MM.1S (cell line): ENCODE measurements at regions not wholly inside any gene's neighbourhood (a gene's known extent, or its start where the extent isn't known, plus 50 kb on each side); places are given as distances from the start of the nearest gene placed in this dataset.
"Not testable (repeated sequence)": the region's sequence is repeated elsewhere in the genome, so short reads cannot be mapped to it uniquely, and the experiment has no call there.

Source experiments
- DNase-seq: peaks from one replicate; pipeline ENCODE4 v3.0.0-alpha.2; 2015
- H2AFZ ChIP-seq: fragments of 300-600 bp; sonication (generic); 2 replicates; pipeline ENCODE4 v1.6.0; 2016; ENCODE audit warnings: antibody characterized with exemption, low read length
- H3F3A ChIP-seq: fragments of 300-600 bp; sonication (generic); 2 replicates; pipeline ENCODE4 v1.6.1; 2016; ENCODE audit warnings: mild to moderate bottlenecking, antibody characterized with exemption, low read length, moderate library complexity, mixed read lengths; ENCODE audit not compliant: insufficient read depth
- H3K27ac ChIP-seq: fragments of 300-600 bp; sonication (generic); 2 replicates; pipeline ENCODE4 v1.5.1; 2016; ENCODE audit warnings: mild to moderate bottlenecking, low read length
- H3K27me3 ChIP-seq: fragments of 300-600 bp; sonication (generic); replicated peaks from 2 replicates; pipeline ENCODE4 v1.6.0; 2016; ENCODE audit warnings: low read length; ENCODE audit not compliant: insufficient read depth
- H3K36me3 ChIP-seq: fragments of 300-600 bp; sonication (generic); replicated peaks from 2 replicates; pipeline ENCODE4 v1.6.1; 2016; ENCODE audit warnings: mild to moderate bottlenecking, low read length, mixed read lengths; ENCODE audit not compliant: insufficient read depth
- H3K4me1 ChIP-seq: fragments of 300-600 bp; sonication (generic); 2 replicates; pipeline ENCODE4 v1.6.1; 2016; ENCODE audit warnings: low read length, mixed read lengths
- H3K4me2 ChIP-seq: fragments of 300-600 bp; sonication (generic); 2 replicates; pipeline ENCODE4 v1.6.0; 2016; ENCODE audit warnings: low read depth, low read length
- H3K4me3 ChIP-seq: fragments of 300-600 bp; sonication (generic); 2 replicates; pipeline ENCODE4 v1.5.1; 2016; ENCODE audit warnings: low read length, mixed read lengths
- H3K79me2 ChIP-seq: fragments of 300-600 bp; sonication (generic); 2 replicates; pipeline ENCODE4 v1.6.1; 2016; ENCODE audit warnings: mixed run types, low read length, mixed read lengths
- H3K9ac ChIP-seq: fragments of 300-600 bp; sonication (generic); 2 replicates; pipeline ENCODE4 v1.6.1; 2016; ENCODE audit warnings: low read length, mixed read lengths
- H3K9me2 ChIP-seq: fragments of 300-600 bp; sonication (generic); replicated peaks from 2 replicates; pipeline ENCODE4 v1.6.1; 2016; ENCODE audit warnings: mild to moderate bottlenecking, low read length, mixed read lengths; ENCODE audit not compliant: insufficient read depth
- H3K9me3 ChIP-seq: fragments of 300-600 bp; sonication (generic); replicated peaks from 2 replicates; pipeline ENCODE4 v1.6.1; 2016; ENCODE audit warnings: mild to moderate bottlenecking, low read length, mixed read lengths; ENCODE audit not compliant: insufficient read depth
- H4K20me1 ChIP-seq: fragments of 300-600 bp; sonication (generic); 2 replicates; pipeline ENCODE4 v1.6.1; 2016; ENCODE audit warnings: mild to moderate bottlenecking, low read length, moderate library complexity, mixed read lengths; ENCODE audit not compliant: insufficient read depth
- CTCF ChIP-seq: fragments of 300-600 bp; sonication (generic); IDR thresholded peaks from 2 replicates; pipeline ENCODE4 v1.5.1; 2016; ENCODE audit warnings: antibody characterized with exemption, low read length, mixed read lengths
- EZH2 ChIP-seq: fragments of 300-600 bp; sonication (generic); optimal IDR thresholded peaks from 2 replicates; pipeline ENCODE3; 2017; ENCODE audit warnings: low read depth, mild to moderate bottlenecking, antibody characterized with exemption, low read length, mixed read lengths
- EZH2phosphoT487 ChIP-seq: fragments of 300-600 bp; sonication (generic); IDR thresholded peaks from 2 replicates; pipeline ENCODE4 v1.6.1; 2018; ENCODE audit warnings: antibody characterized with exemption, low read length

GRCh38 chr5:44089424-44090144 is 299.6 kb downstream of the FGF10 start:
- Histone ChIP-seq H3K4me2 (no peak overlapping the region), H3F3A (no peaks in the 10 kb centered on the region), H3K4me1 (no peaks in the 10 kb centered on the region), H3K9me2 (no peaks in the 10 kb centered on the region), H2AFZ (no peak overlapping the region), H3K27me3 (no peaks in the 10 kb centered on the region), H4K20me1 (no peaks in the 10 kb centered on the region), H3K9ac (no peak overlapping the region), H3K36me3 (no peaks in the 10 kb centered on the region), H3K27ac (no peak overlapping the region), H3K4me3 (no peak overlapping the region), H3K79me2 (no peaks in the 10 kb centered on the region), H3K9me3 (no peaks in the 10 kb centered on the region)
- DNase-seq = no peak
- TF ChIP-seq EZH2 (no peak), CTCF (no peak), EZH2phosphoT487 (no peak)

- Histone ChIP-seq H3K9me3 (no peaks in the 10 kb centered on the region), H3K27me3 (no peaks in the 10 kb centered on the region), H3K4me1 (no peaks in the 10 kb centered on the region), H3K36me3 (no peaks in the 10 kb centered on the region), H3K27ac (no peak overlapping the region), H3K79me2 (no peaks in the 10 kb centered on the region), H3K9me2 (no peaks in the 10 kb centered on the region), H4K20me1 (no peaks in the 10 kb centered on the region), H3K9ac (no peak overlapping the region), H3K4me2 (no peak overlapping the region), H3F3A (no peaks in the 10 kb centered on the region), H2AFZ (no peak overlapping the region), H3K4me3 (no peak overlapping the region)
- TF ChIP-seq CTCF (no peak), EZH2phosphoT487 (no peak), EZH2 (no peak)
- no peak for DNase-seq
Measured at GRCh38 chr5:44085083-44085482, 304.1 kb downstream of the FGF10 start.

GRCh38 chr5:44074547-44074946 is 314.7 kb downstream of the FGF10 start:
- not testable (repeated sequence) for H4K20me1 ChIP-seq, H3K4me1 ChIP-seq, H3K79me2 ChIP-seq, H3K9me3 ChIP-seq, H3K9me2 ChIP-seq, H2AFZ ChIP-seq, H3F3A ChIP-seq, H3K27me3 ChIP-seq, H3K4me2 ChIP-seq, H3K36me3 ChIP-seq, H3K27ac ChIP-seq, DNase-seq, H3K9ac ChIP-seq, H3K4me3 ChIP-seq

- no peaks in the 10 kb centered on the region for H3K36me3 ChIP-seq
- no peaks in the 10 kb centered on the region for H3F3A ChIP-seq
- H3K27me3 ChIP-seq = no peaks in the 10 kb centered on the region
- no peak for TF ChIP-seq EZH2phosphoT487
- no peak for TF ChIP-seq EZH2
- TF ChIP-seq CTCF = no peak
- H3K27ac ChIP-seq = no peak overlapping the region
- H3K4me1 ChIP-seq = no peaks in the 10 kb centered on the region
- no peak overlapping the region for H3K9ac ChIP-seq
- H3K79me2 ChIP-seq = no peaks in the 10 kb centered on the region
- no peak for DNase-seq
- no peak overlapping the region for H3K4me3 ChIP-seq
- no peak overlapping the region for H2AFZ ChIP-seq
- no peaks in the 10 kb centered on the region for H3K9me3 ChIP-seq
- H3K9me2 ChIP-seq = no peaks in the 10 kb centered on the region
- H4K20me1 ChIP-seq = no peaks in the 10 kb centered on the region
- H3K4me2 ChIP-seq = no peak overlapping the region
Measured at GRCh38 chr5:44051591-44051990, 337.6 kb downstream of the FGF10 start.
